CD8-positive, alpha-beta memory T cell (primary cell): ENCODE measurements at regions not wholly inside any gene's neighbourhood (a gene's known extent, or its start where the extent isn't known, plus 50 kb on each side); places are given as distances from the start of the nearest gene placed in this dataset.
"Not testable (repeated sequence)": the region's sequence is repeated elsewhere in the genome, so short reads cannot be mapped to it uniquely, and the experiment has no call there.

Source experiments
- CTCF ChIA-PET: fragments of 350-600 bp; sonication (Branson Sonifier 250); formaldehyde crosslinking; loops from one replicate; lab custom pipeline; 2021; ENCODE audit warnings: antibody characterized with exemption; lab: Charles Lee
- POLR2A ChIA-PET: fragments of 350-600 bp; sonication (Branson Sonifier 250); formaldehyde crosslinking; loops from one replicate; lab custom pipeline; 2021; ENCODE audit warnings: antibody characterized with exemption; lab: Charles Lee
- DNase-seq, 5 donors: peaks; one replicate each; pipeline versions ENCODE4 v3.0.0 to v3.0.0-alpha.2; 2020 to 2022; ENCODE audit warnings: mixed read lengths in 1 of 5
- H3K27ac ChIP-seq: one replicate; pipeline ENCODE4 v1.7.0; 2013; ENCODE audit warnings: low read depth, mild to moderate bottlenecking, low read length, moderate library complexity
- H3K27me3 ChIP-seq: 2 replicates; pipeline ENCODE4 v1.7.0; 2013; ENCODE audit warnings: low read length, mild to moderate bottlenecking; ENCODE audit not compliant: insufficient read depth, poor library complexity, severe bottlenecking
- H3K36me3 ChIP-seq: 2 replicates; pipeline ENCODE4 v1.7.0; 2013; ENCODE audit warnings: mild to moderate bottlenecking, low read length, moderate library complexity; ENCODE audit not compliant: insufficient read depth
- H3K4me1 ChIP-seq: 2 replicates; pipeline ENCODE4 v1.7.0; 2013; ENCODE audit warnings: mild to moderate bottlenecking, low read length, moderate library complexity; ENCODE audit not compliant: insufficient read depth
- H3K4me3 ChIP-seq: 2 replicates; pipeline ENCODE4 v1.7.0; 2013; ENCODE audit warnings: mild to moderate bottlenecking, low read length
- H3K9me3 ChIP-seq: 2 replicates; pipeline ENCODE4 v1.7.0; 2013; ENCODE audit warnings: mild to moderate bottlenecking, low read length
- H3K27ac Mint-ChIP-seq, 8 donors: one replicate each; pipeline ENCODE4 v1.8.0; 2020 to 2021; ENCODE audit warnings: mixed read lengths in 8 of 8, mild to moderate bottlenecking in 6 of 8, inconsistent platforms in 3 of 8, moderate library complexity in 3 of 8
- H3K27me3 Mint-ChIP-seq, 2 donors: one replicate each; pipeline ENCODE4 v1.8.0; 2020 to 2021; ENCODE audit warnings: mixed read lengths in 2 of 2, mild to moderate bottlenecking in 1 of 2, moderate library complexity in 1 of 2
- H3K36me3 Mint-ChIP-seq, 3 donors: one replicate each; pipeline ENCODE4 v1.8.0; 2020 to 2021; ENCODE audit warnings: mixed read lengths in 3 of 3, inconsistent platforms in 1 of 3, mild to moderate bottlenecking in 1 of 3
- H3K4me1 Mint-ChIP-seq, 3 donors: one replicate each; pipeline ENCODE4 v1.8.0; 2020 to 2021; ENCODE audit warnings: mixed read lengths in 3 of 3, inconsistent platforms in 1 of 3, mild to moderate bottlenecking in 1 of 3
- H3K4me3 Mint-ChIP-seq, 7 donors: one replicate each; pipeline ENCODE4 v1.8.0; 2020 to 2021; ENCODE audit warnings: mixed read lengths in 7 of 7, mild to moderate bottlenecking in 6 of 7, moderate library complexity in 4 of 7, inconsistent platforms in 2 of 7
- H3K9me3 Mint-ChIP-seq, 5 donors: one replicate each; pipeline ENCODE4 v1.8.0; 2020 to 2022; ENCODE audit warnings: mixed read lengths in 5 of 5, mild to moderate bottlenecking in 3 of 5, moderate library complexity in 2 of 5, inconsistent platforms in 1 of 5

DNA sequence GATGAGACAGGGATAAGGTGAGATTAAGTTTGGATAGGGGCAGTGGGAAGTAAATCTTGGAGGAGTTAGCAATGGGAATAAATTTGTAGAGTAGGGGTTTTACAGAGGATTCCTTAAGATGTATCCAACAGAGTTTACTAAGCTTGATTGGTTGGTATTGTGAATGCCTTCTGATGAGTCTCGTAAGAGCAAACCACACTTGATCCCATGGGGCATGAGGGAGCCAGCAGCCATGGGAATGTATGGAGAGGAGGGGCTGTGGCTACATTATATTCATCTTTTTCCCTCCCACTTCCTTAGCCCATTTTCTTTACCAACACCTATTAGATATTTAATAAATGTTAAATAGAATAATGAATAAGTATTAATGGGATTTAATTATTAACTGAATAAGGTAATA is 126.6 kb upstream of the NDST3 start:
- POLR2A ChIA-PET, result no interaction called here
- Histone ChIP-seq H3K36me3 (no peaks in the 10 kb centered on the region), H3K27me3 (no peaks in the 10 kb centered on the region), H3K4me3 (no peak overlapping the region), H3K4me1 (no peaks in the 10 kb centered on the region), H3K9me3 (no peaks in the 10 kb centered on the region), H3K27ac (no peak overlapping the region)
- Mint-ChIP-seq H3K27me3 (no peaks in the 10 kb centered on the region), H3K9me3 (no peaks in the 10 kb centered on the region), H3K27ac (no peak overlapping the region), H3K36me3 (no peaks in the 10 kb centered on the region), H3K4me1 (no peaks in the 10 kb centered on the region), H3K4me3 (no peak overlapping the region)
- CTCF ChIA-PET, result no interaction called here
- DNase-seq, result no peak

DNA sequence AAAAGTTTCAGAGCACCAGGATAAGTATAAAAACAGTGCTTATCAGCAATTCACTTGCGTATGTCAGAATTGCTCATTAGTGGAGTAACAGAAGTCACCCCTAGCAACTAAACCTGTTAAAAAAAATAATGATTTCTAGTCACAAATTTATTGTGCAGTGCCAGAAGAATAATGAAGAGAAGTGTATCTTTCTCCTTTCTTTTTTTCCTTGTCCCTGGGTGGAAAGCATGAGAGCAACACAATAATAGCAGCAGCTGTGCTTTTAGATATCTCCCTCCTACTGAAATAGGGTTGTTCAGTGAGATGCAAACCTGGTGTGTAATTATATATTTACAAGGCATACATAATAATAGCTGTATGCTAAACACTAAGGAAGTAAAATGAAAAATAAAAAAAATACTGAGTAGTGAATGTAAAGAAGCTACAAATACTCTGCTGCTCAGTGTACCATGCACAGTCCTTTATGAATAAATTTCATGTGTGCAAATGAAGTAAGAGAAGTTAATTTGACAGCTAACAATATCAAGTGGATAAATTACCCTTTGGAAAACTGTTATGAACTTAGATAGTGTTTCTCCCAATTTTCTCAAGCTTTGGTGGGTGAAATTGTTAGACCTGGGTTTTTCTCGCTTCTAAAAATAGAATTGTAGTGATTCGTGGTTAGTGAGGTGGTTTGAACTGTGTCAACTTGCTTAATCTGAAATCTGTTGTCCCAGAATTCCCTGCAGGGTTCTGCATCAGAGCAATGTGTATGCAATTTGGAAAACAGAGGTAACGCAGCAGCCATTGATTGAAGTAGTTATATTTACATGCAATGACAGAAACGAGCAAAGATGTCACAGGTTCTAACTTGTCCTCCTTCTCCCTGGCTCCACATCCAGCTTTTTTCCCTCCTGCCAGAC is 125.7 kb upstream of the NDST3 start:
- ChIA-PET CTCF (no interaction called here), POLR2A (no interaction called here)
- no peaks in the 10 kb centered on the region for H3K4me1 Mint-ChIP-seq
- H3K36me3 ChIP-seq, result no peaks in the 10 kb centered on the region
- DNase-seq, result no peak
- H3K27ac Mint-ChIP-seq, result no peak overlapping the region
- no peaks in the 10 kb centered on the region for H3K27me3 ChIP-seq
- H3K4me1 ChIP-seq, result no peaks in the 10 kb centered on the region
- no peaks in the 10 kb centered on the region for H3K36me3 Mint-ChIP-seq
- H3K27ac ChIP-seq, result no peak overlapping the region
- no peaks in the 10 kb centered on the region for H3K27me3 Mint-ChIP-seq
- H3K4me3 Mint-ChIP-seq, result no peak overlapping the region
- no peaks in the 10 kb centered on the region for H3K9me3 Mint-ChIP-seq
- no peaks in the 10 kb centered on the region for H3K9me3 ChIP-seq
- H3K4me3 ChIP-seq, result no peak overlapping the region

DNA sequence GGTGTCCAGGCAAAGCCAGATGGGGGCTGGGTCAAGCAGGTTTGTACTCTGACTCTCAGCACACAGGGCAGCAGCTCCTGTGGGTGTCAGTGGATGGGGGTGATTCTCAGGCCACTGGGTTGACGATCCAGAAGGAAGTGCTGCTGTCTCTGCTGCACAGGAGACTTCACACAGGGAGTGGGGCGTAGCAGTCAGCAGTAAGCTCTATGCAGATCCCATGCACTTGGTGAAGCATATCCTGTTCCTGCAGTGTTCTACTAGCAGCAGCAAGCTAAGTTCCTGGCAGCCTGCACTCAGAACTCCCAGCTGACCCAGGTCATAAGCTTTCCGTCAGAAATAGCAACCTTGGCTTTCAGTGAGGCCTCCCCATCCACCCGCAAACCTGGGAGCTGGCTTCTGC is 117.6 kb upstream of the NDST3 start:
- no peaks in the 10 kb centered on the region for H3K4me1 Mint-ChIP-seq
- Histone ChIP-seq H3K27me3 (no peaks in the 10 kb centered on the region), H3K4me3 (no peak overlapping the region), H3K27ac (no peak overlapping the region), H3K4me1 (no peaks in the 10 kb centered on the region), H3K36me3 (no peaks in the 10 kb centered on the region), H3K9me3 (no peaks in the 10 kb centered on the region)
- ChIA-PET POLR2A (no interaction called here), CTCF (no interaction called here)
- no peaks in the 10 kb centered on the region for H3K27me3 Mint-ChIP-seq
- no peaks in the 10 kb centered on the region for H3K36me3 Mint-ChIP-seq
- no peak overlapping the region for H3K27ac Mint-ChIP-seq
- H3K9me3 Mint-ChIP-seq, result peaks cover 1 to 18% (median 7%) of the 10 kb centered on the region in 5 donors
- H3K4me3 Mint-ChIP-seq, result no peak overlapping the region
- no peak for DNase-seq

GRCh38 chr4:117922311-117922710 is 112.0 kb upstream of the NDST3 start:
- H3K27me3 ChIP-seq, H3K36me3 ChIP-seq, H3K4me3 ChIP-seq, H3K4me3 Mint-ChIP-seq, H3K4me1 ChIP-seq, CTCF ChIA-PET, H3K9me3 ChIP-seq, H3K4me1 Mint-ChIP-seq, H3K9me3 Mint-ChIP-seq, POLR2A ChIA-PET, H3K27me3 Mint-ChIP-seq, H3K27ac ChIP-seq, H3K36me3 Mint-ChIP-seq, DNase-seq, H3K27ac Mint-ChIP-seq: not testable (repeated sequence)

DNA sequence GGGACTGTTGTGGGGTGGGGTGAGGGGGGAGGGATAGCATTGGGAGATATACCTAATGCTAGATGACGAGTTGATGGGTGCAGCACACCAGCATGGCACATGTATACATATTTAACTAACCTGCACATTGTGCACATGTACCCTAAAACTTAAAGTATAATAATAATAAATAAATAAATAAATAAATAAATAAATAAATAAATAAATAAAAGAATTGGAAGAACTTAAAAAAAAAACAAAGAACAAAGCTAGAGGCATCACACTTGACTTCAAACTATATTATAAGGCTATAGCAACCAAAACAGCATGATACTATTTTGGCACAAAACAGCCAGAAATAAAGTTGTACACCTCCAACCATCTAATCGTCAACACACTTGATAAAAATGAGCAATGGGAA is 106.5 kb upstream of the NDST3 start:
- H3K9me3 ChIP-seq, H3K27ac Mint-ChIP-seq, CTCF ChIA-PET, DNase-seq, H3K4me3 Mint-ChIP-seq, H3K36me3 Mint-ChIP-seq, H3K4me3 ChIP-seq, H3K27ac ChIP-seq, H3K27me3 ChIP-seq, H3K9me3 Mint-ChIP-seq, H3K4me1 ChIP-seq, H3K36me3 ChIP-seq, POLR2A ChIA-PET, H3K4me1 Mint-ChIP-seq, H3K27me3 Mint-ChIP-seq: not testable (repeated sequence)

- H3K9me3 ChIP-seq, result no peaks in the 10 kb centered on the region
- H3K36me3 Mint-ChIP-seq, result no peaks in the 10 kb centered on the region
- no peaks in the 10 kb centered on the region for H3K27me3 ChIP-seq
- H3K4me1 Mint-ChIP-seq, result no peaks in the 10 kb centered on the region
- H3K4me3 Mint-ChIP-seq, result no peak overlapping the region
- H3K27me3 Mint-ChIP-seq, result peaks cover 0 to 2% of the 10 kb centered on the region in 2 donors
- H3K27ac Mint-ChIP-seq, result no peak overlapping the region
- no peak overlapping the region for H3K4me3 ChIP-seq
- no peak overlapping the region for H3K27ac ChIP-seq
- ChIA-PET CTCF (no interaction called here), POLR2A (no interaction called here)
- no peaks in the 10 kb centered on the region for H3K36me3 ChIP-seq
- no peaks in the 10 kb centered on the region for H3K4me1 ChIP-seq
- peaks cover 3 to 17% (median 10%) of the 10 kb centered on the region in 5 donors for H3K9me3 Mint-ChIP-seq
- no peak for DNase-seq
These were observed 92.7 kb upstream of the NDST3 start for GRCh38 chr4:117941611-117942010.

DNA sequence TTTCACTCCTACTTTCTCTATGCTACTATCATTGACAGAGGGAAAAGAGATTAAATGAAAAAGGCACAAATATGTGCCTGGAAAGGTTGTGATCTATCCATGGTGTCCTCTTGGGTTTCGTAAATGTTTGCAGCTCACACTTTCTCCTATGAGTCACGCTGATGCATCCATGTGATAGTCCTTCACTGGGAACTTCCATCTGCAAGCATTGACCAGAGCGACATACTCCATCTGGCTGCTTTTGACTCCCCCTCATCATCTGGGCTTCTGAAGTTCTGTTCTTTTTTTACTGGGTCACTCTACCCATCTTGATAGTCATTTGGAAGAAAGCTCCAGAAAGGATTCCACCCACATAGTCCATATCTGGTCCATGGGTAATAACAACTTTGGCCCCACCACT is 84.7 kb upstream of the NDST3 start:
- no peaks in the 10 kb centered on the region for H3K9me3 ChIP-seq
- H3K27ac ChIP-seq, result no peak overlapping the region
- no peak overlapping the region for H3K27ac Mint-ChIP-seq
- no peaks in the 10 kb centered on the region for H3K4me1 ChIP-seq
- H3K4me3 Mint-ChIP-seq, result no peak overlapping the region
- no peaks in the 10 kb centered on the region for H3K27me3 ChIP-seq
- DNase-seq, result no peak
- peaks cover 0 to 17% (median 6%) of the 10 kb centered on the region in 5 donors for H3K9me3 Mint-ChIP-seq
- H3K4me1 Mint-ChIP-seq, result no peaks in the 10 kb centered on the region
- CTCF ChIA-PET, result no interaction called here
- peaks cover 0 to 3% of the 10 kb centered on the region in 2 donors for H3K27me3 Mint-ChIP-seq
- H3K4me3 ChIP-seq, result no peak overlapping the region
- no peaks in the 10 kb centered on the region for H3K36me3 Mint-ChIP-seq
- POLR2A ChIA-PET, result no interaction called here
- H3K36me3 ChIP-seq, result no peaks in the 10 kb centered on the region

DNA sequence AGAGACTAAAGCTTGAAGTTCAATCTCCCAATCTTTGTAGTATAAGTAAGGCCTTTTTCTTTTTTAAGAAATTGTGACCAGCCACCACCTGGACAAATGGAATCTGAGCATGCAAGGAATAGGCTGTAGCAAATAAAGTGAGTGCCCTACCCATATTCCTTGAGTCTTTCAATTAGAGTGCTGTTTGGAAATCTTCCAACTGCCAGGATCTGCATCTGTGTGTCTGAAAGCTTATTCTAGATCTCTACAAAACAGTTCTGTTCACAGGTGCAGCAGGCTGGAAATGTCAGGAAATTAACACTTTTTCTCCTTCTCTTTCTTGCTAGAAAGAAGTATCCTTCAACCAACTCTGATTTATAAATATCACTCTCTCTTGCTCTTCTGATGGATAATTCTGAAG is 76.7 kb upstream of the NDST3 start:
- POLR2A ChIA-PET, result no interaction called here
- no peaks in the 10 kb centered on the region for H3K36me3 Mint-ChIP-seq
- no peaks in the 10 kb centered on the region for H3K9me3 ChIP-seq
- H3K4me3 Mint-ChIP-seq, result no peak overlapping the region
- no peaks in the 10 kb centered on the region for H3K36me3 ChIP-seq
- peaks cover 3 to 11% (median 6%) of the 10 kb centered on the region in 5 donors for H3K9me3 Mint-ChIP-seq
- no peaks in the 10 kb centered on the region for H3K27me3 ChIP-seq
- H3K4me1 ChIP-seq, result no peaks in the 10 kb centered on the region
- H3K27me3 Mint-ChIP-seq, result peaks cover 0 to 1% of the 10 kb centered on the region in 2 donors
- no peak overlapping the region for H3K27ac Mint-ChIP-seq
- H3K4me3 ChIP-seq, result no peak overlapping the region
- DNase-seq, result no peak
- no peaks in the 10 kb centered on the region for H3K4me1 Mint-ChIP-seq
- H3K27ac ChIP-seq, result no peak overlapping the region
- CTCF ChIA-PET, result no interaction called here
